ENCODE measurements at regions not wholly inside any gene's neighbourhood (a gene's known extent, or its start where the extent isn't known, plus 50 kb on each side); places are given as distances from the start of the nearest gene placed in this dataset.

- TF ChIP-seq CTCF (IDR thresholded peaks at IDR 0.05; ENCODE audit: low read depth, low read length, poor library complexity, severe bottlenecking) (no peak), EZH2phosphoT487 (IDR thresholded peaks at IDR 0.05; ENCODE audit: borderline replicate concordance, low read length) (no peak)
Measured at GRCh38 chr12:17302001-17302400, 696.0 kb upstream of the LMO3 start.
